Endothelial cell of umbilical vein (primary cell): ENCODE measurements at regions not wholly inside any gene's neighbourhood (a gene's known extent, or its start where the extent isn't known, plus 50 kb on each side); places are given as distances from the start of the nearest gene placed in this dataset.

ENCODE experiments used
- CTCF ChIP-seq, 2 donors: IDR thresholded peaks; 1 replicate in 1 of 2; 2 replicates in 1 of 2; pipeline ENCODE4 v1.5.1; 2011; ENCODE audit warnings: low read length in 2 of 2, mild to moderate bottlenecking in 2 of 2, moderate library complexity in 2 of 2, control low read depth in 1 of 2, inconsistent platforms in 1 of 2, low read depth in 1 of 2; ENCODE audit not compliant: insufficient read depth in 1 of 2; ENCODE audit errors: extremely low read depth in 1 of 2
- EZH2 ChIP-seq: IDR thresholded peaks from 2 replicates; pipeline ENCODE4 v1.6.1; 2012; ENCODE audit warnings: borderline replicate concordance, low read depth, mild to moderate bottlenecking, moderate library complexity, low read length, inconsistent platforms; ENCODE audit not compliant: severe bottlenecking
- MAX ChIP-seq: IDR thresholded peaks from 2 replicates; pipeline ENCODE4 v1.6.1; 2011; ENCODE audit not compliant: insufficient read depth, insufficient read length

- no peak for TF ChIP-seq MAX
- TF ChIP-seq EZH2 = no peak
- TF ChIP-seq CTCF (IDR thresholded peaks at IDR 0.05; ENCODE audit: extremely low read depth in 1 of 2, insufficient read depth in 1 of 2, low read depth in 1 of 2, low read length in 2 of 2) = no peak
Measured at GRCh38 chr2:8144131-8144631, 537.7 kb upstream of the ID2 start.
